EH (cell line): ENCODE measurements at regions not wholly inside any gene's neighbourhood (a gene's known extent, or its start where the extent isn't known, plus 50 kb on each side); places are given as distances from the start of the nearest gene placed in this dataset.

Experiments
- DNase-seq: peaks from one replicate; pipeline ENCODE4 v3.0.0-alpha.2; 2015; ENCODE audit warnings: low read depth

DNA sequence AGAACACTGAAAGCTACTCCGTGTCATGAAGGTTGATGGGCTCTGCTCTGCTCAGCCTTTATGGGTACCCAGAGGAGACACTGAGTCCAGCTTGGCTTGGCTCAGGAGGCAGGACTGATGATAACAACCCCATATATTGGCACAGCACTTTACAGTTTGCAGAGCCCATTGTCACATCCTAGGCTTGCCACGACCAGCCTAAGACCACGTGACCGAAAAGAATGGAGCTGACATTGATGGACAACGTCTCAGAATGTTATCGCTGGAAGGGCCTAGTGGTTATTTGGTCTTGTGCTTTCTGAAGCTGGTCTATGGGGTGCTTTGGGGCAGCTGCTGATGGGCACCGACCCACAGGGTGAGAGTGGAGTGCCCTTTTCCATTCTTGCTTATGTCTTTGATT, 72.9 kb upstream of the RUNX3 start:
- no peak for DNase-seq

- DNase-seq, result no peak
These were observed 71.2 kb upstream of the RUNX3 start for GRCh38 chr1:25001125-25001915.

DNA sequence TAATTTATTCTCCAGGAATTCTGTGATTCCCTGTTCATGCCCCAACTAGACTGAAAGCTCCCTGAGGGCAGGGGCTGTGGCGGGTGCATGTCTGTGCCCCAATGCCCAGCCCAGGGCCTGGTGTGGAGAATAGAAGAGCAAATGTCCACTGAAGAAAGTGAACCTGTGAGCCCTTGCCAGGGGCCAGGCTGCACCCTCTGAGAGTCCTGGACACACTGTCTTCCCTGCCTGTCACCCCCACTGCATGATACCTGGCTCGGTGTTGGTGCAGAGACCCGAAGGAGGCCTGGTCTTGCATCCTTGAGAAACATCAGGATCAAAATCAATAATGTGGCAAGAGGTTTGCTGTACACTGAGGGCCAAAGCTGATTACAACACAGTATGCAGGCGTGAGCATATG, 69.8 kb upstream of the RUNX3 start:
- DNase-seq, result no peak

DNA sequence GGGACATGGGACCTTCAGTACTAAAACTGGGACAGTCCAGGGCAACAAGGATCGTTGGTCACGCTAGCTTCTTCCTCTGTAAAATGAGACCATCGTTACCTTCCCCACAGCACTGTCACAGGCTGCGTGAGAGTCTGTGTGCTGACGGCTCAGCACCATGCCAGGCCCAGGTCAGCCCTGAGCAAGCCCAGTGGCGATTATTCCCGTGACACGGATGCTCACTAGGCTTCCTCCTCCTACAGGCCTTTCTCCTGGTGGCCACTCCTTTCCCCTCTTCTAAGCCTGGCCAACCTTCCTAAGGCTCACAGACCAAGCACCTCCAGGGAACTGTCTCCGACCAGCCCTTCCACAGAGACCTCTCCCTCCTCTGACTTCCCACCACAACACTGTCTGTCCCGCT, 69.3 kb upstream of the RUNX3 start:
- DNase-seq, result no peak

- DNase-seq, result no peak
These were observed 68.6 kb upstream of the RUNX3 start for GRCh38 chr1:24998563-24999245.

DNA sequence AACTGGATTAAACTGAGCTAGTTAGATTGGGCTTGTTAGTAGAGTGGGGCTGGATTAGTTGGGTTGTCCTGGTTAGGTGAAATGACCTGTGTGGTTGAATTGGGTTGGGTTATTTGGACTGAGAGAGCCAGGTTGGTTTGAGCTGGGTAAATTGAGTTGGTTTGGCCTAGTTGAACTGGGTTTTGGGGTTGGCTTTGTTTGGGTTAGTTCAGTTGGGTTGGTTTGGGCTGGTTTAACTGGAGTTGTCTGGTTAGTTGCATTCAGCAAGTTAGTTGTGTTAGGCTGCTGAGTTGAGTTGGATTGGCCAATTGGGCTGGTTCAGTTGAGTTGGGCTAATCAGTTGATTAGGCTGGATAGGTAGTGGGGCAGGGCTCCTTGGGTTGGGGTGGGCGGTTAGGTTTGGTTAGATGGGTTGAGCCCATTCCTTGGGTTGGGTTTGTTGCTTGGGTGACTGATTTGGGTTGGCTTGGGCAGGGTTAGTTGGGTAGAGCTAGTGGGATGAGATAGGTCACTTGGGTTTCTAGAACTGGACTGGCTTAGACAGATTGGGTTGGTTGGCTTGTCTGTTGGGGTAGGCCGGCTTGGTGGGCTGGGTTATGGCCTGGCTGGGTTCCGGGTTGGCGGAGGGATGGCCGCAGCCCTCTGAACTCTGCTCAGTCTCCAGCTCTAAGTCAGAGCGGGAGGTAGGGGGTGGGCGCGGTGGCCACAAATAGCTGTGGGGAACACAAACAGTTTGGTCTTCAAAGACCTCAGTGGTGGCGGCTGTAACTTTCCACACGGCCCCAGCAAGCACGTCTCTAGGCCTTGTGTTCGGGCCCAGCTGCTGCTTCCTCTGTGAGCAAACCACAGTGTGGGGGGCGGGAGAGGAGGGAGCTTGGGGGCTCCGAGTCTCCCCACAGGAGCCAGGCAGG, 67.2 kb upstream of the RUNX3 start:
- no peak for DNase-seq

GRCh38 chr1:24996456-24996855, 66.4 kb upstream of the RUNX3 start:
- no peak for DNase-seq

- no peak for DNase-seq
These were observed 65.6 kb upstream of the RUNX3 start for GRCh38 chr1:24995661-24996060.

DNA sequence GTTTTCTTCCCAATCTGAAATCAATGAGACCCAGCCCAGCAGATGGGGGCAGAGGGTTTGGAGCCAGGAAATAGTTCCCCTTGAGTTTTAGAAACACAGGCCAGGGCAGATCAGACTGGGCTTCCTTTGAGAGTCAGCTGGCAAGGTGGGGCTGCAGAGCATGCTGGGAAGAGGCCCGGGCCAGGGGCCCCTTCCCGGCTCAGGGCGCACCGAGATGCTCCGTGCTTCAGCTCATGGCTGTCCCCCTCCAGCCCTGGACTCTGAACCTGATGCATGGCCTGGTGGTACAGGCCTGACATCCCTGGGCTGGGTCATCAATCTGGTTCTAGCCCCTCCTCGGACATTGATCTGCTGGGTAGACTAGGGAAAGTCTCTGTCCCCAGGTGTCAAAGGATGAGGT, 65.1 kb upstream of the RUNX3 start:
- no peak for DNase-seq

GRCh38 chr1:24993871-24994580, 64.0 kb upstream of the RUNX3 start:
- no peak for DNase-seq

DNA sequence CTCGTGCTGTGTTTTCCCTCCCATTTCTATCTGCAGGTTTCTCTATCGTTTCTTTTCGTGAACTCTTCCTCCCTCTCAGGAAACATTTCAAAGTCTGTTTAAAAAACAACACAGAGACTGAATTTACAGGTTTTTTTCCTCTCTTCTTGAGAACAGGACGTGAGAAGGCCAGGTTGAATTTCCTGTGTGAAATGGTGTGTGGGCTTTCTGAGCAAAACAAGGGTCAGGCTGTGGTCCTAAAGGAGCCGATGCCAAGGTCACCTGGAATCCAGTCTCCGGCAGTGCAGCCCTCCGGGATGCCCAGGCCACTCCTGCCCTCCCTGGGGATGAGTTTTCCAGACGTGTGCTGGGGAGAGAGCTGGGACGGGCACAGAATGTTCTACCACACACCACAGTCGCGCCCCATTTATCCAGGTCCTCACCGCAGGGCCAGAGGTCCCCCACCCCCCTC, 62.7 kb upstream of the RUNX3 start:
- DNase-seq, result no peak

GRCh38 chr1:24992124-24992760, 62.2 kb upstream of the RUNX3 start:
- no peak for DNase-seq

DNA sequence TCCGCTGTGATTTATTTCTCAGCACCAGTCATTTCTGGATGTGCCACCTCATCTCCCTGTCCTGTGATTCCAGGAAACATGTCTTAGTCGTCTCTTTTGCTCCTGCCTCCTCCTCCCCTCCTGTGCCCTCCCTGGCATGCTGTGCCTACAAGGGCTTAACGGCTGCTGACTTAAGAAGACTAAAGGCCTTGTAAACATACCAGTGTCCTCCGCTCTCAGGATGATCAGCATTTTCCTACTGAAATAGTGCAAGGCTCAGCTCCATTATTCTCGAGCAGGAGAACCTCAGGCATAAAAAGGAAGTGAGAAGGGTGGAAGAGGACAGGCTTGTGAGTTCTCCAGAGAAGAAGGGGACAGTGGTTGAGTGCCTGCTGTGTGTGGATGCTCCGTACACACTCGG, 61.6 kb upstream of the RUNX3 start:
- DNase-seq, result no peak

DNA sequence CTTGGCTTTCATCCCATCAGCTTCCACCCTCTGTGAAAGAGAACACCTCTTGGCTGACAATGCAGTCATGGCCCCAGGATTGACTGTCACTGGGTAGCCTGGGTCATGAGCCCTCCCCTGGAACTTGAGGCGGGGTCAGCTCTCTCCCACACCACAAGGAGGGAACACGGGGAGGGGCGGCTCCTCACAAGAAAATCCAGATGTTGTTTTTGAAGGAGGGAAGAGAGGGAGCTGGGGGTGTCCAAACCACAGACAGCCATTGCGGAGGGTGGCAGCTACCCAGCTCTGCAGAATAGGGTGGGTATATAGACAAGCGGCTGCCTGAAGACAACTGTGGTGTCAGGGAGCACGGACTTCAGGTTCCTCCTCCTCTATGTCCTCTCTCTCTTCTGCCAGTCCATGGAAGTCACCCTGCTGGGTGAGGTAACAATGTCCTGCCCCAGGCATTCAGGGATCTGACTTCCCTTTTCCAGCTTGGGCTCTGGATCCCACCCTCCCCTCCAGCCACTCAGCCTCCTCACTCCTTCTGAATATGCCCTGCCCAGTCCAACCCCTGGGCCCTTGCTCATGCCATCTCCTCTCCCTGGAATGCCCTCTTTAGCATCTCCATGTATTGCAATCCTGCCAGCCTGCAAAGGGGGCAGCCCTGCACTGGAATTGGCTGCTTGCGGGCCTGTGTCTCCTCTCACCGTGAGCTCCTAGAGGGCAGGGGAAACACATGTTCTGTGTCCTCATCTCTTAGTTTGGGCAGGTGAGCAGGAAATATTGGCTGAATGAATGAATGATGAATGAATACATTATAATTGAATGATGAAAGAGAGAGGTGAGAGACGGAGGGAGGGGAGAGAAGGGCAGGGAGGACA, 60.9 kb upstream of the RUNX3 start:
- DNase-seq, result no peak

GRCh38 chr1:24990136-24990535, 60.1 kb upstream of the RUNX3 start:
- DNase-seq, result no peak

- DNase-seq, result no peak
These were observed 59.0 kb upstream of the RUNX3 start for GRCh38 chr1:24989082-24989481.

GRCh38 chr1:24988558-24988912, 58.5 kb upstream of the RUNX3 start:
- no peak for DNase-seq

DNA sequence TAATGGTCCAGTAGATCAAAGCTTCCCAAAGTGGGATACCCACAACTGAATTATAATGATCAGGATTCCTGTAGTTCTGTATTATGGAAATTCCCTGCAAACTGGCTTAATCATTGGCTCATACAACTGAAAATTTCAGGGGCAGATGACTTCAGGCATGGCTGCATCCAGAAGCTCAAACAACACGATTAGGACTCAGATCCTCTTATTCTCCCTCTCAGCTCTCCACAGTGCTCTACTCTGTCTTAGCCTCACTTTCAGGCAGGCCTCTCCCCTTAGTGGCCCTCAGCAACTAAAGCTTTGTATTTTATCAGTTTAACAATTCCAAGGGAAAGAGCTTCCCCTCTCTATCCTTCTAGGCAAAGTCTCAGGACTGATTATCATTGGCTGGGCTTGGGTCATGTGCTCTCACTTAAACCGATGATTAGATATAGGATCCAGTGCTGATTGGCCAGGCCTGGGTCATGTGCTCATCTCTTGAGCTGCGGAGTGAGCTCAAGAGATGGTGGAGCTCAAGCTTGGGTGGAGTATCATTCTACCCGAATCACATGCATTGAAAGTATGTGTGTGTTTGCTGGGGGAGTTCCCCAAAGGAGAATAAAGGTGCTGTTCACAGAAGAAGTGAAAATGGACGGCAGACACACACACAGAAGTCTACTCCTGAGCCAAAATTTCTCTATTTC, 57.9 kb upstream of the RUNX3 start:
- no peak for DNase-seq

GRCh38 chr1:24987424-24987823, 57.3 kb upstream of the RUNX3 start:
- no peak for DNase-seq

DNA sequence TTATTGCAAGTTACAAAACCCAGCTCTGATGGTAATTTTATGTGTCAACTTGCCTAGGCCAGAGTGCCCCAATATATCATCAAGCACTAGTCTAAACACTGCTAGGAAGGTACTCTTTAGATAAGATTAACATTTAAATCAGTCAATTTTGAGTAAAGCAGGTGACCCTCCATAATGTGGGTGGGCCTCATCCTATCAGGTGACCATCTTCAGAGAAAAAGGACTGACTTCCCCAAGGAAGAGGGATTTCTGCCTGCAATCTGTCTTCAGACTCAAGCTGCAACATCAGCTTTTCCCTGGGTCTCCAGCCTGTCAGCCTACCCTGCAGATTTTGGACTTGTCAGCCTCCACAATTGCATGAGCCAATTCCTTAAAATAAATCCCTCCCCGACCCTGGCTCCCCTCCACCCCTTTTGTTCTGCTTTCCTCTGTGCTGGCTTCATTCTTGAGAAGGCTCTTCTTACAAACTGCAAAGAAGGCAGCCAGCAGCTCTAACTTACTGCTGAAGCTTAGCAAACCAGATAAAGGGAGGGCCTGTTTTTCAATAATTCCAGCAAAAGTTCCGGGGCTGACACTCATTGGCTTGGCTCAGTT, 56.4 kb upstream of the RUNX3 start:
- no peak for DNase-seq
